Skin of body (tissue), 1 donor: ENCODE measurements at regions not wholly inside any gene's neighbourhood (a gene's known extent, or its start where the extent isn't known, plus 50 kb on each side); places are given as distances from the start of the nearest gene placed in this dataset.

Source experiments
- DNase-seq: peaks from one replicate; lab custom pipeline; 2025; lab: John Stamatoyannopoulos, UW

DNA sequence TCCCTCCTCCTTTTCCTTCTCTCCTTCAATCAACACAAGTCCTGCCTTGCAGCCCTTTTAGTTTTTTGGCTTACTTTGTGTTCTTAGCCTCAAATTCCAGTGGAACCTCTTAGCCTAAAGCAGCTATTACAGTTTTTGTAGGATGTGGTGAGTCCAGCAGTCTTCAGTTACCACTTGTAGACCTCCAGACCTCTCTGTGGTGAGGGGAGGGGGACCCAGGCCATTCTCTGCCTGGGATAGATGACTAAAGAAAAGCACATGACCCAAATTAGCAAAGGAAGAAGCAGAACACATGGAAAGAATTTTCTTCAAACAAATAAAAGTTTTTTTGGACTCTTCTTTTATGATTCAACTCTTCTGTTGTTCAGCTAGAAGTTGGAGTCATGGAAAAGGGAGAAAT lies 246.5 kb downstream of the HAO1 start:
- no peak for DNase-seq

DNA sequence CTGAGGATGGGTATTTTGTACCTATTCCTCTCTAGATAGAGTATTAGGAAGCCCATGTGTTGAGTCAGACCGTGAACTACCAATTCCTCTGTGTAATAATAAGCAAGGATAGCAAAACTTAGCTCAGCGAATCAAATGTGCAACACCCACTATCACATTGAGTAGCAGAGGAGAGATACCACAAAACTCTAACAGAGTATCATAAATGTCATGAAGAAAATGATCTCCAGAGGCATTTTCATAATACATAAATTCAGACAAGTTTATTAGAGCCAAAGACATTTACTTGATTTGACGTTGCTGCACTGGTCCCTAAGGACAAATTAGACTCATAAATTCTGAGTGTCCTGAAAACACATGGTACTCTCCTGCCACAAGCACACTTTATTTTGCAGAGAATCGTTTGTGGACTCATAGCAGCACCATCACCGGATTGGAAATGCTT lies 245.2 kb downstream of the HAO1 start:
- DNase-seq, result no peak

DNA sequence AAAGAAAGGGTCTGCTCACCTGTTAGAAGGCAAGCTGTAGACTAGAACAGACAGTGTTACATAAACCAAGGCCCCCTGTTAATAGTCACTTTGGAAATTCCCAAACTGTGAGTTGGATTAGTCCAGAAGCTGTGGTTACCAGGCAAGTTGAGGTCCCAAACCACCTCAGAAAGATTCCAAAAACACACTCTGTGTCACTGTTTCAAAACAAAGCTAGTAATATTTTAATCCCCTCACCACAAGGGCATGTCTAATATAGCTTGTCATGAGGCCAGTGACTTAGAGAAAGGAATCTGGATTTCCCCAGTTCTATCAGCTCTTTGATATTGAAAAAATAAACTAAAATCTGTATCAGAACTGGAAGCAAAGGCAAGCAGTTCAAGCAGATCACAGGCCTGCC lies 244.6 kb downstream of the HAO1 start:
- DNase-seq, result no peak

DNA sequence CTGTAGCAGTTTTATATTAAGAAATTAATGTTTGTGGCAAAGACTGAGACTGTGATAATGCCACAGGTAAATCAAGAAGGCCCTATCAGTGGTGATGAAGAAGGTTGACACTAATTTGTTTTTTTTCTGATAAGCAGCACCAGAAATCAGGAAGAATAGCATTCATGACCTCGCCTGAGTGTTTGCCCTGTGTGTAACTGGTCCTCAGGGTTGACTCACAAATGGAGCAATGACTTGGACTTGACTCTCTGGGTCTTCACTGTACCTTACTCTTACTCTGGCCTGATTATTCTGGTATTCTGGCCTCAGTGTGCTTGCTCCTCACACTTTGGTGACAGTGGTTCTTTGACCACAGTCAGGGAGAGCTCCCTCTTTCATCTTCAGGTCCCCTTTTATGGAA lies 243.9 kb downstream of the HAO1 start:
- no peak for DNase-seq

DNA sequence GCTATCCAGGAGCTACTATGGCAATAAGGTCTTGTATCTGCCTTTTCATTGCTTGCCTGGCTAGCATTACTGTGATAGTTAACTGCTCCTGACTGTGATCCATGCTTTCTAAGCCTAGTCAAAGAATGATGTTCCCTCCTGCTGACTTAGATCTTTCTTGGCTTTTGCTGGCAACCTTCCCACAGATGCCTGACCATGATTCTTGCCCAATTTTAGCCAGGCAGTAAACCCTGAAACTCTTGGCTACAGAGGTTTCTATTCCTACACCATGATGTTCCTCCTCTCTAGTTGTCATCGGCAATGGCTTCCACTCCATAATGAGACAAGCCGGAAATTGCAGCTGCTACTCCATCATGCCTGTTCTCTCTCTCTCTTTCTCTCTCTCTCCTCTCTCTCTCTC lies 238.1 kb downstream of the HAO1 start:
- no peak for DNase-seq

DNA sequence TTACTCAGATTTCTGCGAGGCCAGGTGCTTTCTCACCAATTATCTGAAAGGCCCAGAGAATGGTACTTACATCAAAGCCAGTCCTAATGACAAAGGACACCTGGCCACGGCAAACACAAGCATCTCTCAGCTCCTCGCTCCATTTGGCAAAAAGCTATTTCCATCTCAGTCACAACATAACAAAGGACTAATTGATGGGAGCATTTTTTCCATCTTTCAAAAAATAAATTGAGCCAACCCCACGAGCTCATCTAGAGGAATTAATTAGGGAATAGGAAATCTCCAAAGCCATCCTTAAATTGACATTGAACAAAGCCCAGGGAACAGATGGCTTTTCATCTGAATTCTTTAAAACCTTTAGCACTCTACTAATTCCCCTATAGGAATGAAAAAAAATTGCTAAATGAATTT lies 236.7 kb downstream of the HAO1 start:
- no peak for DNase-seq

DNA sequence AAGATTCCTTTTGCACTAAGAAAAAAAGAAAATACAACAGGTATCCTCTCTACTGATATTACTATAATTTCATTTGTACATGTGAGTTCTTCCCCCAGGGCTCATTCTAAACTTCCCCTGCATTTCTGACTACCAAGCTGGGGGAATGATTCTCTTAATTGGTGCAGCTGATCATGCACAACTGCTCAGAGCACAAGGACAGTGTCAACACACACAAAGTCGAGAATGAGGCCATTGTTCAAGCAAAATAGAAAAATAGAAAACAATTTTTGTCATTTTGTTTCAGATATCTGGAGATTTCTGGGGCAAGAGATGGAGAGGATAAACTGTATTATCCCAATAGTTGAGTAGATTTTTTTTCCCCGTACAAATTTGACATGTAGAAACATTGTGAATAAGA lies 236.3 kb downstream of the HAO1 start:
- DNase-seq, result no peak

DNA sequence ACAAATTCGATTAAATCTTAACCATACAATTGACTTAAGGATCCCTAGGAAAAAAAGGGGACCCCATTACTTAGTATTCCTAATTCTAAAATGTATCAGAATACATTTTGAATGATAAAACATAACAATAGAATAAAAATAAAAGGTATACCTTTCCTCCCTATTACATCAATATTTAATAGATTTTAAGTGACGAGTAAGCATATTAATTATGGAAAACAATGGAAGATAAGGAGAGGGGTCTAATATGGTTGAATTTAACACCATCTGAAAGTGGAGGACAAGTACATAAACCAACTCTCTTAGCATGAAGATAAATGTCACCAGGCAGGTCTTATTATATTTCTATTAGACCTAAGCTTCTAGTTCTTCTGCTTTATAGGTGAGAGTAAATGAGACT lies 232.1 kb downstream of the HAO1 start:
- no peak for DNase-seq

DNA sequence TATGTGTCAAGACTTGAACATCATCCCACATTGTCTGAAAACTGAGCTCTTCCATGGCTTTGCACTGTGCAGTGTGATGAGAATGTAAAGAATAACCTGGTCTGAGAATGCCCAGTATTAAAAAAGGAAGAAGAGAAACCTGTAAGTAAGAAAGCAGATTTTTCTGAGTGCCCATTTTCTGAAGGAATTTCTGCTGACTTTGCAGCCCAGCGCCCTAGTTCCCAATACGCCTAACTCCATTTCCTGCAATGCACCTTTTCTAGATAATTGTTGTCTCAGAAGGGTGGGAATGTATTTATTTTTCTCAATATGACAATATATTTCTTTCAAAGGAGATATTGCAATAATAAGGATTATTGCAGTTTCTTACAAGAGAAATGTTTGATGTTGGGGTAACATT lies 231.5 kb downstream of the HAO1 start:
- DNase-seq, result no peak

DNA sequence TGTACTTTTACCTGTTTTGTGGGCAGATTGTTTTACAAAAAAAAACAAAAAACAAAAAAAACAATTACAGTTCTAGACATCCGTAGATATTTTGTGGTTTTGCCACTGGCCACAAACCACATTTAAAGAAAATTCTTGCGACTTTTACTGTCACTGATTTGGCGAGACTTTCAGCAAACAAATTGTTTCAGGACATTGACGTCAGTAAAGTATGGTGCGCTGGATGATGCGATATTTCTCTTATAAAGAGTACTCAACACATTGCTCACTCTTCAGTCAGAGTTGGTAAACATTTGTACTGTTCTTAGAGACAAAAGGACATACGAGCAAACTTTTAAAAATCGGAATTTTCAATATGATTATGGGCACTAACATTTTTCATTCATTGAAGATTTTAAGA lies 229.8 kb downstream of the HAO1 start:
- DNase-seq, result no peak

DNA sequence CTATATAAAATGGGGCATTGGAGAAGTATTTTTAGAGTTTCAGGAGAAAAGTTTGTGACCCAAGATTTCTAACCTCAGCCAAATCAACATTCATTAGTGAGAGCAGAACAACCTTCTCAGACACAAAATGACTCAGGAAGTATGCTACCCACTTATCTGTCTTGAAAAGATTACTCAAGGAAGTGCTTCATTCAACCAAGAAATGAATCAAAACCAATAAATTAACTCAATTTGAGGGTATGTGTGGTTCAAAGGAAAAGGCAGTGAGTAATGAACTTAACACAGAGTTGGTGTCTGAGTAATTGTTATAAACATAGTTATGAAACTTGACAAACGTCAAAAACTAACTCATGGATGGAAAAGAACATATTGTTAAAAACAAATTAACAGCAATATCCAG lies 227.6 kb downstream of the HAO1 start:
- DNase-seq, result no peak

DNA sequence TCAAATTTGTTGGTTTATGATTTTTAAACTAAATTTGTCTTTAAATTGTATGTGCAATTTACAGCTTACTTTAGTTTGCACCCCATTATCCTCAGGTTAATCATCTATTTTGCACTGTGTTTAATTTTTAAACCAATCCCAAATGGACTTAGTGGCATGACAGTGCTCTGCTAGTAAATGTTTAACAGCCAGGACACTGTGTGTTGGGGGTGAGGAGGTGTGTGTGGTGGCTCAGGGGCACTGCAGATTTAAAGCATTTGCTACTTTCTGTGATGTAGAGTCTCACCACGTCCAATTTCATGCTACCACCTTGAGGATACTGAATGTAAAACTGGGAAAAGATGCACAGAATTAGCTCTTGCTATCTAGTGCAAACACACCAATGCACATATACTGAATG lies 225.7 kb downstream of the HAO1 start:
- DNase-seq, result no peak

DNA sequence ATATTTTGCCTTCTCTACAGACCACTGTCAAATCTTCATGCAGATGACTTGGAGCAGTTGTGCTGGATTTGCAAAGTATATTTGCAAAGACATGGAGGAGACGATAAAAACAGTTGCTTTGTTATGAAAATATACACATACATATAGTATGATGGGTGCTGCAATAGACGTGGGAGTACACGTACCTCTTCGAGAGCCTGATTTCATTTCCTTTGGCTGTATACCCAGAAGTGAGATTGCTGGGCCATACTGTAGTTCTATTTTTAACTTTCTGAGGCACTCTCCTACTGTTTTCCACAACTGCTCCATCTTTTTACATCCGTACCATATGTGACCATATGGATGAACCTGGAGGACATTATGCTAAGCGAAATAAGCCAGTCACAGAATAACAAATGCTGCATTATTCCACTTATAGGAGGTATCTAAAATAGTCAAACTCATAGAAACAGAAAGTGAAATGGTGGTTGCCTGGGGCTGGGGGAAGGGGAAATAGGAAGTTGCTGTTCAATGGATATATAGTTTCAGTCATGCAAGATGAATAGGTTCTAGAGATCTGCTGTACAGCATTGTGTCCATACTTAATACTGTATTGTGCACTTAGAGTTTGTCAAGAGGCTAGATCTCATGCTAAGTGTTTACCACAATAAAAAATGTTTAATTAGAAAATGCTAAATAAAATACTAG lies 223.8 kb downstream of the HAO1 start:
- DNase-seq, result no peak

DNA sequence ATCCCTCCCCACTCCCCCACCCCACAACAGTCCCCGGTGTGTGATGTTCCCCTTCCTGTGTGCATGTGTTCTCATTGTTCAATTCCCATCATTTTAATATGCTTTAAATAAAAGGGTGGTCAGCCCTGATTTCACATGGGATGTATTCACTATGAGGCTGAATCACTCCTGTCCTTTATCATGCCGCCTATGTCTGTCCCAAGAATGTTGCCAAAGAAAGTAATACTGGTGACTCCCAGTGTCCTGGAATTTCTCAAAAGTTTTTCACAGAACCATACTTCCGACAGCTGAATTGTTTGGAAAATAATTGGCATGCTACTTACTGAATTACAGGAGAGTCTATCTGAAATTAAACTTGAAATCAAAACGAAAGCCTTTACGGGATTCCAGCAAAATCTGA lies 217.7 kb downstream of the HAO1 start:
- DNase-seq, result no peak

DNA sequence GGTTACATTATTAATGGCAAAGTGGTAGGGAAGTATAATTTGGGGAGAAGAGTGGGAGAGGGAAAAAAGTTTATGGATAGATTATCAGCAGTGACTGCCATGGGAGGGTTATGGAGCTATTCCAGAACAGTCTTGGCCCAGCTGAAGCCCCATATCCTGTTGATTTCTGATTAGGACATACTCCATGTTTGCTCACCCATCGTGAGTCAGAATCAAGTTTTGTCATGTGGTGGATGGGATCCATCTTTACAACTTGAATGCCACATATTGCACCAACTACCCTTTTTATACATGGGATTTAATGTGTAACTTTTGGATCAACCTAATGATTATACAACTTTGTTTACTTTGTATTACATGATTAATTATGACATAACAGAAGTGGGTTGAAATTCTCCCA lies 217.0 kb downstream of the HAO1 start:
- no peak for DNase-seq

DNA sequence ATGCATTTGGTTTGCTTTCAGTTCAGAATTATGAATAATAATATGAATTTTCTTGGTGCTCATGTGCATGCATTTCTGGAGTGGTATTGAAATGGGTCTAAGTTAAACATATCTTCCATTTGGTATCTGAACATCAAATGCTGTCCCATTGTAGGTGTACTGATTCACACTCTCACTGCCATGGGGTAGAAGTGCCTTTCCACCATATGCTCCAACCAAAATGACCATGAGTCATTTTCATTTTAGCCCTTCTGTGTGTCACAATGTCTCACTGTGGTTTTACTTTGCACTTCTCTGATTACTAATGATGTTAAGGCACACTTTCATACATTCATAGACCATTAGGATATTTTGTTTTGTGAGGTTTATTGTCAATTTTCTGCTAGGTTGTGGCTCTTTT lies 211.9 kb downstream of the HAO1 start:
- no peak for DNase-seq

DNA sequence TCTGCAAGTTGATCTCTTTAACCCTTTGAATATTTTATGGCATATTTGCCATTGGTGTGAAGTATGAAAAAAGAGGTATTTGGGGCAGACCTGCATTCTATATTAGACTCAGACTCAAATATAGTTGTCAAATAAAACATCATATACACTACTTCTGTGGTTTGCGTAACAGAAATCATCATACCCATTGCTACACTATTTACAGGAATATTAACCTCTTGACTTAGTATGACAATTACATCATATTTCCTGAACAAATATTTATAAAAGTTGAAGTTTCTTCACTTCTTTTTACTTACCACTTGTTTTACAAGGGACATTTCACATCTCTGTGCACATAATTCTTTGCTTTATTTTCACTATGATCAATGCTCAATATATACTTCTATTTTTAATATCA lies 206.0 kb downstream of the HAO1 start:
- DNase-seq, result no peak

DNA sequence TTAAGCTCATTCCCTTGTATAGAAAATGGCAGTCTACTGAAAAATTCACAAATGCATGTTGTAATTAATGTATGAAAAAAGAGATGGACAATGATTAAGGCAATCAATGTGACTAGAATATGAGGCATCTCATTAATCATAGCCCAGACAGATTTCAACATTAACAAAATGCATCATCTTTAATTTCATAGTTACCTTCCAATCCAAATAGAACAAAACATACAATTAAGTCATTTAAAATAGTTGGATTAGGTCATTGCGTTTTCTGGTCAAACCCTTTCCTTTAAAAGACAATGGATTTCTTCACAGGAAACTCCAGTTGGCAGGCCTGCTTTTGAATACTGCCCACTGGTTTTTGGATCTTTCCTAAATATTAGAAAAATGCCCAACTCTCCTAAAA lies 203.9 kb downstream of the HAO1 start:
- DNase-seq, result no peak

DNA sequence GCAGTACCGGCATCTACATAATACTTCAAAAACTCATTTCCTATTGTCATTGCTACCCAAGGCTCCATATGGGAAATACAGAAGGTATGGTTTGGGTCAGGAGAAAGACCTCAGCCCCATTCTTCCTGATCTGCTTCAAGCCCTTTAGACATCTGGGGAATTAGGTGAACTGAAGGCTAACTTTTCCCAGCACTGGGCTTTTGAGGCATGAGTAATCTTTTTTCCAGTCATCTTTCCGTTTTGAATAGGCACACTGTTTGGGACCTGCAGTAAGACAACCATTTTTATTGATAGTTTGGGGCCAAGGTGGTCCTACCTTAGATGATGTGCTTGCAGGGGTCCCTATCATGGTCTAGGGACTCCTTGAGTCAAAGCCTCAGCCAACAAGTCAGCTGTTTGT lies 198.4 kb downstream of the HAO1 start:
- DNase-seq, result no peak

DNA sequence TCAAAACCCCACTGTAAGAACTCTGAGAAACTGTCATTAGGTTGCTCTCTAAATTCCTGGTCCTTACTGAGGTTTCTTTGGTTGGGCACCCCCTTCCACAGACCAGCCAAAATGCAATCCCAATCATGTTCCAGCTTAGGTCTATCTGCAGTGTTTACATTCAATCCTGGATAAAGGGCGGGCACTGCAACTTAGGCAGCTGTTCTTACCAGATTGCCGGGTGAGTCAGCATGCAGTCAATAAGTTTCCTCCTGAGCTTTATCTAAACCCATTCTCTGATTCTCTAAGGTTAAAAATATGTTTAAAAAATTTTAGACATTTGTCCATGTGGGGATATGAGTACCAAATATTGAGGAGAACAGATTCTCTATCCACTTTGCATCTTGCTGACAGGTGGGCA lies 197.8 kb downstream of the HAO1 start:
- no peak for DNase-seq

DNA sequence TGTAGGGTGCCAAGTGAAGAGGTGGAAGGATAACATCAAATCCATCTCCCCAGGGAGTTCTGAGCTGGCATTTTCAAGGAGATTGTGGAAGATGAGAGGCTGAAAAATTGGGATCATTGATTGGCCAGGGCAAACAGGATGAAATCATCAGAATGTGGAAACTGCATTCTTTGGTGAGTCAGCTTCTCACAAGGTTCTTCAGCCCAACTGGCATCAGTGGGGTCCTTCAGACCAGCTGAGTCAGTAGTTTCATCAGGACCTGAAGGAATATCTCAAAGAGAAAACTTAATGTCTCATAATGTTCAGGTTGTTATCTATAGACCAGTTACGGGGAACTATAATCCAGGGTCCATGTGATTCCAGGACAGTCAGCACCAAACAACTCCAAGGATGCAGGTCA lies 195.8 kb downstream of the HAO1 start:
- no peak for DNase-seq

DNA sequence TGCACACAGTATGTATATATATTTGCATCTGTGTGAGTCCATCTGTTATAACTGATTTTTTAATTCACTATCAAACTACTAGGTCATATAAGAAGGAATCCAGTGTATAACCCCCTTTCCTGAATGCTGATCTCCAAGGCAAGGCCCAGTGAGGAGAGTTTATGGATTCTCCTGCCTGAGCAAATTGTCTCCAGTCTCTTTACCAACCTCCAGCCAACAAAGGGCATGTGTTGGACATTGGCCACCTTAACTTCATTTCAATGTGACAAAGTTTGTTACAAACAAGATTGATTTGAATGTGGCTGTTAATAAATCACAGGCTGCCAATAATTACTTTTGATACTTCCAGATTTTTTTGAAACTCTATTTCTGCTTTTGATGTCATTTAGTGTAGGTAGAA lies 191.6 kb downstream of the HAO1 start:
- DNase-seq, result no peak

DNA sequence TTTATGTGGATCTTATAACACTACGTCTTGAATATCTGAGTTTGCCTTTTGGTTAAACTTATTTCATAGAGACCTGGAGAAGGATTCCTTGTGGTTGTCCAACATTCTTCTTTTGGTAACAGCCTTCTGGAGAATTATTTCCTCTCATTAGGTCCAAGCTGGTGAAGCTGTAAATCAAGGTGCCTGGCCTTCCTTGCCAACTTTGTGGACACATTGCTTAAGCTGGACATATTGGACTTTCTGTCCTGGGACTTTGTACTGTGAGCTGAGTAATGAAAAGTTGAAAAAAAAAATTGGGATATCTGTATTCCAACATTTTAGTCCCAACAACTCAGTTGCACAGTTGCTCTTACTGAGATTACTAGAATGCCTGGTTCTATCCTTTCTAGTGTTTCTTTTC lies 186.2 kb downstream of the HAO1 start:
- no peak for DNase-seq

DNA sequence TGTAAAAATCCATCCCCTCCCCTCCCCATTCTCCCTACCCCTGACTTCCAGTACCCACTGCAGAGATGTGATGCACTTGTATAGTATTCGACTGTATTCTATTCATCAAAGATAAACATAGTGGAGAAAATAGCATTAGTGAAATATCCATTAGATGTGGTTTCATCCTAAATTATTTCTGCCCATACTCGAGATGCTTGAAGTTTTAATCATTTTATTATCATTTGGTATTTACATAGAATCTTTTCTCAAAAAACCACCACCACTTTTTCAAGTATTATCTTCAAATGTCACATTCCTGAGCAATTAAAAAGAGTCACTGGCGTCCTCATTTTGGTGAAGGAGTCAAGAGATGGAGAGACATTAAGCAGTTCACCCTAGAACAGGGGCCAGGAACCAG lies 181.9 kb downstream of the HAO1 start:
- no peak for DNase-seq
